K562 (cell line): ENCODE measurements at regions not wholly inside any gene's neighbourhood (a gene's known extent, or its start where the extent isn't known, plus 50 kb on each side); places are given as distances from the start of the nearest gene placed in this dataset.
A peak's percentile ranks its signal among the peaks of the same experiment; 100 is the strongest.

Experiments used
- ARID1B ChIP-seq: fragments of 450-650 bp; IDR thresholded peaks from 2 replicates; pipeline ENCODE4 v1.6.1; 2016; ENCODE audit warnings: antibody characterized with exemption, mild to moderate bottlenecking, inconsistent platforms
- JUN ChIP-seq, 2 experiments: sonication (generic) in 1 of 2; formaldehyde crosslinking in 1 of 2; IDR thresholded peaks; 2 replicates each; pipeline versions ENCODE4 v1.6.1 to v1.8.0; 2012 to 2022; ENCODE audit warnings: borderline replicate concordance in 2 of 2, mild to moderate bottlenecking in 2 of 2, improper control_type of control experiment in 1 of 2, low read depth in 1 of 2, low read length in 1 of 2, missing genetic modification reagents in 1 of 2
- KAT2B ChIP-seq: IDR thresholded peaks from one replicate; pipeline ENCODE4 v1.6.1; 2012; ENCODE audit warnings: low read depth, mild to moderate bottlenecking, control low read depth, inconsistent platforms, low read length, moderate library complexity
- KLF6 ChIP-seq: fragments of 250-450 bp; sonication (Bioruptor Pico); IDR thresholded peaks from 2 replicates; pipeline ENCODE4 v1.4.0; 2020; ENCODE audit warnings: mild to moderate bottlenecking, moderate library complexity, borderline replicate concordance
- MTA2 ChIP-seq: fragments of 450-650 bp; IDR thresholded peaks from 2 replicates; pipeline ENCODE4 v1.6.1; 2016; ENCODE audit warnings: low read depth
- MYNN ChIP-seq, 2 experiments: sonication (generic); formaldehyde crosslinking in 1 of 2; IDR thresholded peaks; 2 replicates each; pipeline versions ENCODE4 v1.5.0 to v1.6.1; 2016 to 2020; ENCODE audit warnings: antibody characterized with exemption in 1 of 2, missing genetic modification reagents in 1 of 2
- NR2C2 ChIP-seq, 2 experiments: fragments of 200-800 bp in 1 of 2; sonication (Bioruptor generic) in 1 of 2; sonication (generic) in 1 of 2; formaldehyde crosslinking in 1 of 2; IDR thresholded peaks; 2 replicates each; pipeline versions ENCODE4 v1.6.1 to v1.8.0; 2016 to 2022; ENCODE audit warnings: mild to moderate bottlenecking in 1 of 2, missing compliant biosample characterization in 1 of 2, missing genetic modification characterization in 1 of 2, missing genetic modification reagents in 1 of 2
- PBX2 ChIP-seq, 2 experiments: IDR thresholded peaks in 1 of 2; conservative IDR thresholded peaks in 1 of 2; 2 replicates each; pipeline ENCODE4 v1.6.1; 2016; ENCODE audit warnings: low read depth in 2 of 2, mild to moderate bottlenecking in 1 of 2, missing compliant biosample characterization in 1 of 2, missing genetic modification characterization in 1 of 2, moderate library complexity in 1 of 2
- PRPF4 ChIP-seq: fragments of 200-400 bp; formaldehyde crosslinking; IDR thresholded peaks from one replicate; pipeline ENCODE4 v1.6.1; 2017; ENCODE audit warnings: low read length, low read depth, mild to moderate bottlenecking; ENCODE audit not compliant: insufficient read depth, poor library complexity, severe bottlenecking
- RAD51 ChIP-seq: fragments of 450-650 bp; IDR thresholded peaks from 2 replicates; pipeline ENCODE4 v1.7.1; 2016; ENCODE audit warnings: low read depth, mild to moderate bottlenecking, borderline replicate concordance
- SMAD4 ChIP-seq: fragments of 250-450 bp; sonication (Bioruptor Pico); conservative IDR thresholded peaks from 2 replicates; pipeline ENCODE4 v1.8.0; 2021; ENCODE audit warnings: inconsistent platforms, mild to moderate bottlenecking, moderate library complexity
- SMARCA4 ChIP-seq: fragments of 450-650 bp; IDR thresholded peaks from 2 replicates; pipeline ENCODE4 v1.6.1; 2016
- SRF ChIP-seq, 2 experiments: fragments of 250-450, 450-650 bp in 1 of 2; sonication (Bioruptor Pico) in 1 of 2; sonication (generic) in 1 of 2; formaldehyde crosslinking; IDR thresholded peaks; 2 replicates each; pipeline versions ENCODE4 v1.5.0 to v1.5.1; 2020 to 2022; ENCODE audit warnings: mild to moderate bottlenecking in 1 of 2, missing genetic modification reagents in 1 of 2
- STAT5A ChIP-seq: IDR thresholded peaks from 2 replicates; pipeline ENCODE4 v1.6.1; 2012; ENCODE audit warnings: low read length, inconsistent platforms, borderline replicate concordance
- SUPT5H ChIP-seq: fragments of 450-650 bp; IDR thresholded peaks from 2 replicates; pipeline ENCODE4 v1.6.1; 2016
- TCF3 ChIP-seq: sonication (generic); formaldehyde crosslinking; IDR thresholded peaks from 2 replicates; pipeline ENCODE4 v1.4.0; 2020; ENCODE audit warnings: mild to moderate bottlenecking, missing genetic modification reagents
- ZBTB11 ChIP-seq, 3 experiments: fragments of 200-800 bp in 1 of 3; fragments of 250-450 bp in 1 of 3; fragments of 450-650 bp in 1 of 3; sonication (Bioruptor Pico) in 1 of 3; sonication (Bioruptor generic) in 1 of 3; formaldehyde crosslinking in 1 of 3; IDR thresholded peaks; 2 replicates each; pipeline versions ENCODE4 v1.6.1 to v1.8.0; 2016 to 2022; ENCODE audit warnings: mild to moderate bottlenecking in 2 of 3, missing genetic modification characterization in 2 of 3, missing compliant biosample characterization in 1 of 3, moderate library complexity in 1 of 3
- ZNF12 ChIP-seq: sonication (generic); formaldehyde crosslinking; IDR thresholded peaks from 2 replicates; pipeline ENCODE4 v1.4.0; 2020; ENCODE audit warnings: mild to moderate bottlenecking, missing genetic modification reagents
- TF ChIP-seq, protein P1 (sequence below), 2 experiments: fragments of 450-650 bp; conservative IDR thresholded peaks; 2 replicates each; pipeline ENCODE4 v1.6.1; 2017; ENCODE audit warnings: mild to moderate bottlenecking in 2 of 2, moderate library complexity in 2 of 2

DNA sequence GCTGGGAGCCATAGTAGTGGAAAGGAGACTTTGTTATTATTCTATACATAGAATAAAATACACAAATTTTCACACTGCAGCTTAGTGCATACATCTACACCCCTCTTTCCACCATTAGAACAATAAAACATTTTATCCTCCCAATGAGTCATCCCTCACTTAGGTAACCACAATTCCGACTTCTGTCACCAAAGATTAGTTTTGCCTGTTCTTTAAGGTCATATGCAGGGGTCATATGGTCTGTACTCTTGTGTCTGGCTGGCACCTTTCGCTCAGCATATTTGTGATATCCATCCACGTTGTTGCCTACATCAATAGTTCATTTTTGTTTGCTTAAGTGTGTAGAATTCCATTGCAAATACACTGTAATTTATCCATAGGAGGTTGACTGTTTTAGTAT lies 399.4 kb downstream of the SHQ1 start (continued):
- TF ChIP-seq PBX2 (CRISPR knock-in tag; IDR thresholded peaks at IDR 0.05; ENCODE audit: low read depth) (no peak), PBX2 (tag; conservative IDR thresholded peaks at IDR 0.05; ENCODE audit: low read depth) (peak; percentile 54), SMARCA4 (peak; percentile 88), MYNN (IDR thresholded peaks at IDR 0.05) (0 out of 2 replicates have a peak, but pooled peaks have one; percentile 27), MYNN (CRISPR knock-in tag; IDR thresholded peaks at IDR 0.05) (no peak), ZNF12 (CRISPR knock-in tag) (no peak), SRF (CRISPR knock-in tag; IDR thresholded peaks at IDR 0.05) (no peak), ARID1B (peak; percentile 91), RAD51 (peak; percentile 26; the same call in 1 of the 2 replicates), SUPT5H (no peak), NR2C2 (CRISPR knock-in tag; IDR thresholded peaks at IDR 0.05) (peak; percentile 67), NR2C2 (tag; IDR thresholded peaks at IDR 0.05) (peak; percentile 68), KAT2B (no peak), ZBTB11 (CRISPR knock-in tag; IDR thresholded peaks at IDR 0.05) (0 out of 6 replicates have a peak, but pooled peaks of 1 of the 3 experiments have one; percentile 45), PRPF4 (no peak), SMAD4 (CRISPR knock-in tag) (0 out of 2 replicates have a peak, but pooled peaks have one; percentile 35), JUN (IDR thresholded peaks at IDR 0.05; ENCODE audit: borderline replicate concordance, low read depth, low read length) (peak; percentile 86), JUN (CRISPR knock-in tag; IDR thresholded peaks at IDR 0.05; ENCODE audit: borderline replicate concordance) (no peak), TCF3 (CRISPR knock-in tag) (peak; percentile 80), STAT5A (peak; percentile 66), KLF6 (CRISPR knock-in tag) (no peak), MTA2 (peak; percentile 59; the same call in 1 of the 2 replicates)
- TF ChIP-seq, protein P1, sequence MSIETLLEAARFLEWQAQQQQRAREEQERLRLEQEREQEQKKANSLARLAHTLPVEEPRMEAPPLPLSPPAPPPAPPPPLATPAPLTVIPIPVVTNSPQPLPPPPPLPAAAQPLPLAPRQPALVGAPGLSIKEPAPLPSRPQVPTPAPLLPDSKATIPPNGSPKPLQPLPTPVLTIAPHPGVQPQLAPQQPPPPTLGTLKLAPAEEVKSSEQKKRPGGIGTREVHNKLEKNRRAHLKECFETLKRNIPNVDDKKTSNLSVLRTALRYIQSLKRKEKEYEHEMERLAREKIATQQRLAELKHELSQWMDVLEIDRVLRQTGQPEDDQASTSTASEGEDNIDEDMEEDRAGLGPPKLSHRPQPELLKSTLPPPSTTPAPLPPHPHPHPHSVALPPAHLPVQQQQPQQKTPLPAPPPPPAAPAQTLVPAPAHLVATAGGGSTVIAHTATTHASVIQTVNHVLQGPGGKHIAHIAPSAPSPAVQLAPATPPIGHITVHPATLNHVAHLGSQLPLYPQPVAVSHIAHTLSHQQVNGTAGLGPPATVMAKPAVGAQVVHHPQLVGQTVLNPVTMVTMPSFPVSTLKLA (conservative IDR thresholded peaks at IDR 0.05): 0 out of 4 replicates have a peak, but pooled peaks of 1 of the 2 experiments have one; percentile 27
